ENCODE measurements at regions not wholly inside any gene's neighbourhood (a gene's known extent, or its start where the extent isn't known, plus 50 kb on each side); places are given as distances from the start of the nearest gene placed in this dataset.

DNA sequence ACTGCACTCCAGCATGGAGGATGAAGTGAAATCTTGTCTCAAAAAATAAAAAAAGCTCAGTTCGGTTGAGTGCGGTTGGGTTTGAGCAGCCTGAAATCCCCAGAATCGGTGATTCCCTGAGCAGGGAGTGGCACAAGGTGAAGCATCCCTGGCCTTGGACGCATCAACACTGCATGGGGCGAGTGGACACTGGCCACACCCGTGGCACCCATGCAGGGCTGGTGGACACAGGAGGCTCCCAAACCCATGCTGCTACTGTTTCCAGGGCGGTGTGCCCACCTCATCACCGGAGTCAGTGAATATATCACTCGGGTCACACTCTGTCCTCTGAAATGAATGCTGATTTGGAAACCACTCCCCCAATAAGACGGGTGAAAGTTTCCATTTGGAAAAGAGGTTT is 53.4 kb upstream of the ACTRT2 start:
- no peak for TF ChIP-seq POLR2A (IDR thresholded peaks at IDR 0.05; ENCODE audit: extremely low read depth, insufficient read length)
- TF ChIP-seq, protein P1, sequence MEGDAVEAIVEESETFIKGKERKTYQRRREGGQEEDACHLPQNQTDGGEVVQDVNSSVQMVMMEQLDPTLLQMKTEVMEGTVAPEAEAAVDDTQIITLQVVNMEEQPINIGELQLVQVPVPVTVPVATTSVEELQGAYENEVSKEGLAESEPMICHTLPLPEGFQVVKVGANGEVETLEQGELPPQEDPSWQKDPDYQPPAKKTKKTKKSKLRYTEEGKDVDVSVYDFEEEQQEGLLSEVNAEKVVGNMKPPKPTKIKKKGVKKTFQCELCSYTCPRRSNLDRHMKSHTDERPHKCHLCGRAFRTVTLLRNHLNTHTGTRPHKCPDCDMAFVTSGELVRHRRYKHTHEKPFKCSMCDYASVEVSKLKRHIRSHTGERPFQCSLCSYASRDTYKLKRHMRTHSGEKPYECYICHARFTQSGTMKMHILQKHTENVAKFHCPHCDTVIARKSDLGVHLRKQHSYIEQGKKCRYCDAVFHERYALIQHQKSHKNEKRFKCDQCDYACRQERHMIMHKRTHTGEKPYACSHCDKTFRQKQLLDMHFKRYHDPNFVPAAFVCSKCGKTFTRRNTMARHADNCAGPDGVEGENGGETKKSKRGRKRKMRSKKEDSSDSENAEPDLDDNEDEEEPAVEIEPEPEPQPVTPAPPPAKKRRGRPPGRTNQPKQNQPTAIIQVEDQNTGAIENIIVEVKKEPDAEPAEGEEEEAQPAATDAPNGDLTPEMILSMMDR (IDR thresholded peaks at IDR 0.05; ENCODE audit: low read depth, low read length): no peak
- TF ChIP-seq, protein P2, sequence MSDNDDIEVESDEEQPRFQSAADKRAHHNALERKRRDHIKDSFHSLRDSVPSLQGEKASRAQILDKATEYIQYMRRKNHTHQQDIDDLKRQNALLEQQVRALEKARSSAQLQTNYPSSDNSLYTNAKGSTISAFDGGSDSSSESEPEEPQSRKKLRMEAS (IDR thresholded peaks at IDR 0.05; ENCODE audit: low read depth, low read length): no peak
